PC-3 (cell line): ENCODE measurements at regions not wholly inside any gene's neighbourhood (a gene's known extent, or its start where the extent isn't known, plus 50 kb on each side); places are given as distances from the start of the nearest gene placed in this dataset.

Experiments
- ATAC-seq: fragments of 200-7000 bp; cut with Tn5 transposase; 2 replicates; pipeline ENCODE4 v1.9.1; 2020; ENCODE audit warnings: mild to moderate bottlenecking, moderate library complexity
- BruUV-seq: library from RNA; stranded (reverse); fragments of 400-500 nt; replicated peaks from 2 replicates; lab custom pipeline; 2021; lab: Mats Ljungman, UMichigan
- CTCF ChIA-PET: fragments of 300-600 bp; sonication (Branson Sonifier 250); formaldehyde crosslinking; loops from one replicate; lab custom pipeline; 2022; ENCODE audit warnings: antibody characterized with exemption; lab: Charles Lee
- POLR2A ChIA-PET: fragments of 300-600 bp; sonication (Branson Sonifier 250); formaldehyde crosslinking; loops from one replicate; lab custom pipeline; 2022; ENCODE audit warnings: antibody characterized with exemption; ENCODE audit not compliant: unreplicated experiment; lab: Charles Lee
- DNase-seq: peaks from one replicate; pipeline ENCODE4 v3.0.0-alpha.2; 2015
- H2AFZ ChIP-seq: fragments of 300-600 bp; sonication (generic); 2 replicates; pipeline ENCODE4 v1.6.0; 2016; ENCODE audit warnings: antibody characterized with exemption, low read length
- H3F3A ChIP-seq: fragments of 300-600 bp; sonication (generic); one replicate; pipeline ENCODE4 v1.6.0; 2017; ENCODE audit warnings: antibody characterized with exemption, low read length, control low read depth, mild to moderate bottlenecking; ENCODE audit not compliant: unreplicated experiment
- H3K27ac ChIP-seq: fragments of 300-600 bp; sonication (generic); 2 replicates; pipeline ENCODE4 v1.5.1; 2016; ENCODE audit warnings: mild to moderate bottlenecking, low read length
- H3K27me3 ChIP-seq: fragments of 300-600 bp; sonication (generic); 2 replicates; pipeline ENCODE4 v1.6.1; 2016; ENCODE audit warnings: low read length, mixed read lengths
- H3K36me3 ChIP-seq: fragments of 300-600 bp; sonication (generic); 2 replicates; pipeline ENCODE4 v1.6.1; 2016; ENCODE audit warnings: low read depth, mixed run types, low read length, mixed read lengths
- H3K4me1 ChIP-seq: fragments of 300-600 bp; sonication (generic); 2 replicates; pipeline ENCODE4 v1.5.1; 2016; ENCODE audit warnings: low read length; ENCODE audit not compliant: insufficient read depth
- H3K4me2 ChIP-seq: fragments of 300-600 bp; sonication (generic); 2 replicates; pipeline ENCODE4 v1.6.0; 2016; ENCODE audit warnings: low read length
- H3K4me3 ChIP-seq: fragments of 300-600 bp; sonication (generic); 2 replicates; pipeline ENCODE4 v1.5.1; 2016; ENCODE audit warnings: mild to moderate bottlenecking, low read length, mixed read lengths
- H3K79me2 ChIP-seq: fragments of 300-600 bp; sonication (generic); 2 replicates; pipeline ENCODE4 v1.6.1; 2017; ENCODE audit warnings: low read length, mixed read lengths
- H3K9ac ChIP-seq: fragments of 300-600 bp; sonication (generic); 2 replicates; pipeline ENCODE4 v1.6.0; 2016; ENCODE audit warnings: mild to moderate bottlenecking, low read length
- H3K9me2 ChIP-seq: fragments of 300-600 bp; sonication (generic); replicated peaks from 2 replicates; pipeline ENCODE4 v1.6.1; 2016; ENCODE audit warnings: mixed run types, low read length, mixed read lengths
- H3K9me3 ChIP-seq: fragments of 300-600 bp; sonication (generic); 2 replicates; pipeline ENCODE4 v1.6.1; 2016; ENCODE audit warnings: low read length, mixed read lengths
- H4K20me1 ChIP-seq: fragments of 300-600 bp; sonication (generic); 2 replicates; pipeline ENCODE4 v1.6.1; 2016; ENCODE audit warnings: low read length, mixed read lengths
- EZH2 ChIP-seq: fragments of 300-600 bp; sonication (generic); IDR thresholded peaks from one replicate; pipeline ENCODE4 v1.6.1; 2017; ENCODE audit warnings: antibody characterized with exemption, mild to moderate bottlenecking, low read length; ENCODE audit not compliant: unreplicated experiment
- EZH2phosphoT487 ChIP-seq: fragments of 300-600 bp; sonication (generic); IDR thresholded peaks from 2 replicates; pipeline ENCODE4 v1.6.1; 2018; ENCODE audit warnings: mild to moderate bottlenecking, antibody characterized with exemption, low read length, borderline replicate concordance
- intact Hi-C: fragments of 100-400 bp; cut with micrococcal nuclease; formaldehyde crosslinking; loops from 2 replicates; pipeline ENCODE4 v1.9.0; 2023
- TF ChIP-seq, protein P1 (sequence below): fragments of 300-600 bp; sonication (generic); conservative IDR thresholded peaks from 2 replicates; pipeline ENCODE4 v1.5.1; 2017; ENCODE audit warnings: antibody characterized with exemption, low read depth, mild to moderate bottlenecking, low read length

GRCh38 chr7:106575138-106575823 lies 85.7 kb downstream of the CCDC71L start:
- Histone ChIP-seq H3K4me2 (no peak overlapping the region), H3K9me3 (no peaks in the 10 kb centered on the region), H3K4me3 (no peak overlapping the region), H3K27ac (no peak overlapping the region), H3F3A (no peaks in the 10 kb centered on the region), H4K20me1 (no peaks in the 10 kb centered on the region), H3K9me2 (no peaks in the 10 kb centered on the region), H3K4me1 (no peaks in the 10 kb centered on the region), H3K36me3 (no peaks in the 10 kb centered on the region), H3K27me3 (no peaks in the 10 kb centered on the region), H2AFZ (no peak overlapping the region), H3K9ac (no peak overlapping the region), H3K79me2 (no peaks in the 10 kb centered on the region)
- ChIA-PET POLR2A (no interaction called here), CTCF (no interaction called here)
- ATAC-seq (no peak), DNase-seq (no peak)
- no TSS peak for BruUV-seq
- intact Hi-C loops: no loop called here
- TF ChIP-seq, protein P1, sequence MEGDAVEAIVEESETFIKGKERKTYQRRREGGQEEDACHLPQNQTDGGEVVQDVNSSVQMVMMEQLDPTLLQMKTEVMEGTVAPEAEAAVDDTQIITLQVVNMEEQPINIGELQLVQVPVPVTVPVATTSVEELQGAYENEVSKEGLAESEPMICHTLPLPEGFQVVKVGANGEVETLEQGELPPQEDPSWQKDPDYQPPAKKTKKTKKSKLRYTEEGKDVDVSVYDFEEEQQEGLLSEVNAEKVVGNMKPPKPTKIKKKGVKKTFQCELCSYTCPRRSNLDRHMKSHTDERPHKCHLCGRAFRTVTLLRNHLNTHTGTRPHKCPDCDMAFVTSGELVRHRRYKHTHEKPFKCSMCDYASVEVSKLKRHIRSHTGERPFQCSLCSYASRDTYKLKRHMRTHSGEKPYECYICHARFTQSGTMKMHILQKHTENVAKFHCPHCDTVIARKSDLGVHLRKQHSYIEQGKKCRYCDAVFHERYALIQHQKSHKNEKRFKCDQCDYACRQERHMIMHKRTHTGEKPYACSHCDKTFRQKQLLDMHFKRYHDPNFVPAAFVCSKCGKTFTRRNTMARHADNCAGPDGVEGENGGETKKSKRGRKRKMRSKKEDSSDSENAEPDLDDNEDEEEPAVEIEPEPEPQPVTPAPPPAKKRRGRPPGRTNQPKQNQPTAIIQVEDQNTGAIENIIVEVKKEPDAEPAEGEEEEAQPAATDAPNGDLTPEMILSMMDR: no peak
- TF ChIP-seq EZH2phosphoT487: no peak
- no peak for TF ChIP-seq EZH2

DNA sequence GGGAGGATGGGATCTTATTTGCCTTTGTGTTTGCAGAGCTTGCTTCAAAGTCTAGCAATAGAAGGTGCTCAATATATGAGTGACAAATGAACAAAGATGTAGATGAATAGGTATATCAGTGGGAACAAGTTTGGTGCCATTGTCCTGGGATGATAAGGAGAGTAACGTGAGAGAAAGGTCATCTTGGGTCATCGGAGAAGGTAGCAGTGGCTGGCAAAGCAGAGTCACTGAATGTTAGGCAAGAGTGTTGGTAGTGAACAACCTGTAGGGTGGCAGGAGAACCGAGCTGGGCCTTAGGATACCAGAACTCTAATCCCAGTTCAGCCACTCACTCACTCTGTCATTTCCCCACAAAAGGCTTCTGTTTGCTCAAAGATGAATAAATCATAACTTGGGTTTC lies 87.2 kb downstream of the CCDC71L start:
- no peak overlapping the region for H3K4me2 ChIP-seq
- H3F3A ChIP-seq: no peaks in the 10 kb centered on the region
- H3K9ac ChIP-seq: no peak overlapping the region
- H2AFZ ChIP-seq: no peak overlapping the region
- ATAC-seq (no peak), DNase-seq (no peak)
- POLR2A ChIA-PET: no interaction called here
- H3K9me3 ChIP-seq: no peaks in the 10 kb centered on the region
- no peak overlapping the region for H3K27ac ChIP-seq
- no TSS peak for BruUV-seq
- H3K27me3 ChIP-seq: no peaks in the 10 kb centered on the region
- intact Hi-C loops: no loop called here
- no peaks in the 10 kb centered on the region for H4K20me1 ChIP-seq
- H3K9me2 ChIP-seq: no peaks in the 10 kb centered on the region
- no peaks in the 10 kb centered on the region for H3K79me2 ChIP-seq
- H3K36me3 ChIP-seq: no peaks in the 10 kb centered on the region
- TF ChIP-seq EZH2: no peak
- TF ChIP-seq EZH2phosphoT487: no peak
- TF ChIP-seq, protein P1: no peak
- CTCF ChIA-PET: no interaction called here
- H3K4me1 ChIP-seq: peaks cover 6% of the 10 kb centered on the region
- no peak overlapping the region for H3K4me3 ChIP-seq

DNA sequence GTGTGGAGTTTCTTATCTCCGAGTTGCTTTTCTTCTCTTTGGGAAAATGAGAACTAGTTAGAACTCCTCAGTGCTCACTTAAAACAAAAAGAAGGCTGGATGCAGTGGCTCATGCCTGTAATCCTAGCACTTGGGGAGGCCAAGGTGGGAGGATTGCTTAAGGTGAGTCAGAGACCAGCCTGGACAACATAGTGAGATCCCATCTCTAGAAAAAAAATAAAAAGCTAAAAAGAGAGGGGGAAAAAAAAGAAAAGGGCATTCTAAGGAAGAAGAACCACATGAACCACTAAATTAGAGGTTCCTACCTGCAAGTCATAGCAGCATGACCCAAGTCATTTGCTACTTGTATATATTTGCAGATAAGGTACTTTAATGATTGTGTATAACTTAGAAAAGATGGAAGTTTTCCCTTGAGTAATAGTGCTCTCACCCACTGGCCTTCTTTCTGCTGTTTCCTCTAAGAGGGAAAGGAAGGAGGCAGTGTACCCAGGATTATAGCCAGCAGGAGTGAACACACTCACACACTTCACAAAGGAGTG lies 87.8 kb downstream of the CCDC71L start:
- ATAC-seq (no peak), DNase-seq (no peak)
- H3K79me2 ChIP-seq: no peaks in the 10 kb centered on the region
- no peaks in the 10 kb centered on the region for H3K9me3 ChIP-seq
- no TSS peak for BruUV-seq
- no peak overlapping the region for H2AFZ ChIP-seq
- H3K36me3 ChIP-seq: no peaks in the 10 kb centered on the region
- intact Hi-C loops: no loop called here
- H3F3A ChIP-seq: no peaks in the 10 kb centered on the region
- H3K27me3 ChIP-seq: no peaks in the 10 kb centered on the region
- H3K4me3 ChIP-seq: no peak overlapping the region
- ChIA-PET CTCF (no interaction called here), POLR2A (no interaction called here)
- H3K4me1 ChIP-seq: peaks cover 11% of the 10 kb centered on the region
- TF ChIP-seq, protein P1: no peak
- TF ChIP-seq EZH2phosphoT487 (no peak), EZH2 (no peak)
- no peak overlapping the region for H3K9ac ChIP-seq
- no peaks in the 10 kb centered on the region for H3K9me2 ChIP-seq
- no peak overlapping the region for H3K4me2 ChIP-seq
- no peak overlapping the region for H3K27ac ChIP-seq
- no peaks in the 10 kb centered on the region for H4K20me1 ChIP-seq
